ENCODE measurements at regions not wholly inside any gene's neighbourhood (a gene's known extent, or its start where the extent isn't known, plus 50 kb on each side); places are given as distances from the start of the nearest gene placed in this dataset.
"Not testable (repeated sequence)": the region's sequence is repeated elsewhere in the genome, so short reads cannot be mapped to it uniquely, and the experiment has no call there.

GRCh38 chr7:35971133-35971891 is 170.5 kb downstream of the SEPTIN7 start:
- intact Hi-C loops (cut with DNase I; ENCODE audit: low total_unique reads): no loop called here
- H3K4me1 ChIP-seq: peaks cover 0 to 6% (median 2%) of the 10 kb centered on the region in 6 donors
- peak; percentile 80 for DNase-seq

GRCh38 chr7:35975851-35976454 is 175.1 kb downstream of the SEPTIN7 start:
- Histone ChIP-seq H3K27ac (no peak overlapping the region), H3K9me3 (no peaks in the 10 kb centered on the region), H3K4me1 (peaks cover 0 to 5% (median 1%) of the 10 kb centered on the region in 6 donors), H3K27me3 (replicated peaks in 1 of 7) (peaks cover 0 to 19% (median 7%) of the 10 kb centered on the region in 7 donors), H3K4me3 (no peak overlapping the region), H3K36me3 (no peaks in the 10 kb centered on the region)
- TF ChIP-seq POLR2A (IDR thresholded peaks at IDR 0.05): no peak
- TF ChIP-seq CTCF (IDR thresholded peaks at IDR 0.05 in 8 of 11, conservative IDR thresholded peaks at IDR 0.05 in 3 of 11): peak; percentile 58 to 89 (median 80)
- no peak for DNase-seq
- intact Hi-C loops (cut with DNase I; ENCODE audit: low total_unique reads): loop anchor here (2.0 kb wide), 1 partner anchor 59 kb away; no protein-coding TSS in a partner anchor
- 0 to 15% (median 2%) methylated on average over 1 of the region's 1 CpG for WGBS, 5 donors

More at GRCh38 chr7:35971133-35971891, 170.5 kb downstream of the SEPTIN7 start:
- Histone ChIP-seq H3K36me3 (no peaks in the 10 kb centered on the region), H3K27me3 (replicated peaks in 1 of 7) (peaks cover 0 to 36% (median 14%) of the 10 kb centered on the region in 7 donors), H3K9me3 (no peaks in the 10 kb centered on the region), H3K27ac (no peak overlapping the region), H3K4me3 (peak overlapping the region in 5 of 8 donors; percentile 17 to 58 (median 19))
- no peak for TF ChIP-seq POLR2A (IDR thresholded peaks at IDR 0.05)
- peak in 3 of 11 experiments; percentile 29 to 45 (median 35) for TF ChIP-seq CTCF (IDR thresholded peaks at IDR 0.05 in 8 of 11, conservative IDR thresholded peaks at IDR 0.05 in 3 of 11)
- 25 to 61% (median 33%) methylated on average over 29 to 55 of the region's 55 CpGs for WGBS, 5 donors

- H3K27ac ChIP-seq; DNase-seq; H3K27me3 ChIP-seq (replicated peaks in 1 of 7); intact Hi-C loops (cut with DNase I; ENCODE audit: low total_unique reads); H3K4me1 ChIP-seq; H3K9me3 ChIP-seq; H3K36me3 ChIP-seq; H3K4me3 ChIP-seq: not testable (repeated sequence)
- 50 to 76% (median 71%) methylated on average over 8 of the region's 8 CpGs for WGBS, 5 donors
Measured at GRCh38 chr7:35978816-35979640, 174.0 kb upstream of the EEPD1 start.

- Histone ChIP-seq H3K27ac (no peak overlapping the region), H3K27me3 (replicated peaks in 1 of 7) (no peaks in the 10 kb centered on the region), H3K36me3 (no peaks in the 10 kb centered on the region), H3K4me1 (peaks cover 0 to 6% (median 0%) of the 10 kb centered on the region in 6 donors), H3K4me3 (no peak overlapping the region), H3K9me3 (no peaks in the 10 kb centered on the region)
- intact Hi-C loops (cut with DNase I; ENCODE audit: low total_unique reads): no loop called here
- 88 to 96% (median 93%) methylated on average over 18 to 27 of the region's 27 CpGs for WGBS, 5 donors
- no peak for DNase-seq
- TF ChIP-seq CTCF (IDR thresholded peaks at IDR 0.05 in 8 of 11, conservative IDR thresholded peaks at IDR 0.05 in 3 of 11) (no peak), POLR2AphosphoS5 (IDR thresholded peaks at IDR 0.05) (no peak), POLR2A (IDR thresholded peaks at IDR 0.05) (no peak)
Measured at GRCh38 chr7:35982600-35982999, 170.5 kb upstream of the EEPD1 start.

Measured in spleen (tissue), 11 donors.